Fibroblast of skin of left biceps (primary cell): ENCODE measurements at regions not wholly inside any gene's neighbourhood (a gene's known extent, or its start where the extent isn't known, plus 50 kb on each side); places are given as distances from the start of the nearest gene placed in this dataset.
"Not testable (repeated sequence)": the region's sequence is repeated elsewhere in the genome, so short reads cannot be mapped to it uniquely, and the experiment has no call there.

Experiments
- DNase-seq, 2 experiments: peaks; one replicate each; pipeline ENCODE4 v3.0.0-alpha.2; 2013; ENCODE audit warnings: low read depth in 2 of 2

DNA sequence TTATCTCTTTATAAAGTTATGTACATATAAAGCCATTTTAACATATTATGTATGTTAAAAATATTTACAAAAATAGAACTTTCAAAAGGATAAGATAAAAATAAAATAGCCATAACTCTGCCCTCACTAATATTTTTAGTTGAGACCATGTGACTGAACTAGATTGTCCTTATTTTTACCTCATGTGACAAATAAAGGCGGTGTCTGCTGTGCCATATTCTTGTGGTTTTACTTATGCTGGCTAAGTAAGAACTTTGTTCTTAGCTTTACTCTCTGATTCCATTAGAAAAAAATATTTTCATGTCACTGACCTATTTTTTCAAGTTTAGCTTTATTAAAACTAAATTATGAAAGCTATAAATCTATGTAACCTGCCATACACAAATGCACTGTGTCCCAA, 135.6 kb upstream of the TSC22D1 start:
- DNase-seq: no peak

DNA sequence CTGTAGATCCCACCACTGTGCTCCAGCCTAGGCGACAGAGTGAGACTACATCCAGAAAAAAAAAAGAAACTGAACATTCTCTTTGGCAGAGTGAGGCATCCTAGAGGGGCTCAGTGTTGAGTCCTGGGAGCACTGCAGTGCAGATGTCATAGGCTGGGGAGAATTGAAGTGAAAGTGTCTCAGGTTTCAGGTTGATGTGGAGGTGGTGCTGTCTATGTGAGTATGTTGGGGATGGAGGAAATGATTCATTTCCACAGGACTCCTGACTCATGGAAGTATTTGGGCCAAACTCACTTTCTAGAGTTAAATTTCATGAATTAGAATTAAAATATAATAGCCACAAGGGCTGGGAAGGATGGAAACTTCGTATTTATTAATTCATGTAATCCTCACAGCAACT, 134.4 kb upstream of the TSC22D1 start:
- peak; percentile 82 to 86 for DNase-seq

DNA sequence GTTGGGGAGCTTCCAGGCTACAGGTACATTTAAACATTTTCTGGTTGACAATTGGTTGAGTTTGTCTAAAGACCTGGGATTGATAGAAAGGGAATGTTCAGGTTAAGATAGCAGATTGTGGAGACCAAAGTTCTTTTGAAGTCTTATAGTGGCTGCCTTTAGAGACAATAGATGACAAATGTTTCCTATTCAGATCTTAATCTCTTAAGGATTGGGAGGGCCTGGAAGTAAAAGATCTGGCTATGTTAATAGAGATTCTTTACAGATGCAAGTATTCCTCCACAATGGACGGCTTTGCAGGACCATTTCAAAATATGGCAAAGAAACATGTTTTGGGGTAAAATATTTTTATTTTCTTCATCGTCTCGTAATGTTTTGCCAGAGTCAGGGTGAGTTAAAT, 128.7 kb upstream of the TSC22D1 start:
- not testable (repeated sequence) for DNase-seq

- no peak for DNase-seq
Measured at GRCh38 chr13:44703371-44703770, 127.2 kb upstream of the TSC22D1 start.

DNA sequence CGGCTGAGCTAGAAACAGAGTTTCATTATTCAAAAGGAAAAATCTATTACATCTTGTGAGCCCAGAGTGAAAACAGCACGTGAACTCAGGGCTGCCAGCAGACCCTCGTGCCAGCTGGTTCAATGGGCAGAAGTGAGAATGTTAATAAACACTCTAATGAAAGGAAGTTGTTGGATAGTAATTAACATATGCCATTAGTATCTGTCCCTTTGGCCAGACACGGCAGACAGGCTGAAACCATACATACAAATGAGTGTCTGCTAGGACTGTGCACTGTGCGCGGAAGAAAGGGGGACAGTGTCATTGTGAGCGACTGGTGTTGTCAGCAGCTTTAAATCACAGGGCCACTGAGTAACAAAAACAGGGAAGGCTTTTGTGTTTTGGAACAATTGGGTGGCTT, 121.9 kb upstream of the TSC22D1 start:
- no peak for DNase-seq

GRCh38 chr13:44697058-44697457, 120.9 kb upstream of the TSC22D1 start:
- no peak for DNase-seq

GRCh38 chr13:44695520-44695919, 119.4 kb upstream of the TSC22D1 start:
- DNase-seq: no peak

- DNase-seq: no peak
Measured at GRCh38 chr13:44694842-44695241, 118.7 kb upstream of the TSC22D1 start.

DNA sequence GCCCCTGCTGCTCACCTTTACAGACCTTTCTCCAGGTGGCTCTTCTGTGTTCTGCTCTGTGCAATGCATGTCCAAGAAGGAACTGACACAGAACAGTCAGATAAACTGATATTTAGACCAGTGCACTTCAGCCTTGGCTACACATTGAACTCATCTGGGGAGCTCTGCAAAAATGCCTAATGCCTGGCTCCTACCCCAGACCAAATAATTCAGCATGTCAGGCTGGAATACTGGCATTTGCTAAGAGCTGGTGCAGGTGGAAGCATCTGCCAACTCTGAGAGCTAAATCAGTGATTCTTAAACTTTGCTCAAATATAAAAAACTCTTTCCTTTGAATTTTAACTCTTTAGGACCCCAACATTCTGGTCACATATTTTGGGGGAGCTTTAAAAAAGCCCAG, 118.2 kb upstream of the TSC22D1 start:
- DNase-seq: no peak

DNA sequence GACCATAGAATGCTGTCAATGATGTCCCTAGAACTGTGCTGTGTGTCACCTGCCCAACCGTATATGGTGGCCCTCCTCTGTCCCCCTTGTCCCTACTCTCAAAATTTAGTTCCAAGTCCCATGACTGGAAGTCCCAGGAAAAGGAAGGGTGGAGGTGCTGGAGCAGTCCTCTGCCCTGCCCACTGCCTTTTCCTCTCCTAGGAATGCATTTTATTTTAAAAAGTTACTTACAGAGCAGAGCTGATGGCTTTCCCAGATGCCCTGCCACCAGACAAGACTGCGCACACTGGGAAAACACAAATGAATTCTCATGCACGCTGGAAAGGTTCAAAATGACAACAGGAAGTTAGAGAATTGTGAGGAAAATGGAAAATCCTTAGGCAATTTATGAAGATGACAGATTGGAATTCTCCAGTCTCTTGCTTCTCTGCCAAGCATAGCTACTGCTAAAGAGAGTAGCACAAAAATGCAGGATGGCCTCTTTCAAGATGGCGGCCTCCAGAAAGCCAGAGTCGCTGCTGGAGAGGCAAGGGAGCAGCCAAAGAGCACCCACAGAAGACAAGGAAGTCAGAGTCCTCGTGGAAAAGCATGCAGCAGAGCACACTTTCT, 117.1 kb upstream of the TSC22D1 start:
- no peak for DNase-seq

- no peak for DNase-seq
Measured at GRCh38 chr13:44692173-44692713, 116.1 kb upstream of the TSC22D1 start.

DNA sequence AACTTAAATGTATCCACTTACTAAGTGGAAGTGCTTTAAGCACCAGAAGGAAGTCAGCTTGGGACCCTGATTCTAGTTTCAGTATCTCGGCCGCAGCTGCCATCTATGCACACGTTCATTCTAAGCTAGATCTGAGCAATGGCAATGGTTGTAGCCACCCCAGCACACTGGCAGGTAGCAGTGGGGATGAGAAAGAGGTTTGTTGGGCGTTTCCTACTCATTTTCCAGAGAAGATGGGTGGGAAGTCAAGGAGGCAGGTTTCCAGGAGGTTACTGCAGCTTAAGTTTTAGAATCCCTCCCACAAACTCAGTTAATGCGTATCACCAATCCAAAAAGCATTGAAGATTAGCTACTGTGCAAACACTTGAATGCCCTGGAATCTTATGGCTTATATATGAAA, 114.2 kb upstream of the TSC22D1 start:
- no peak for DNase-seq

DNA sequence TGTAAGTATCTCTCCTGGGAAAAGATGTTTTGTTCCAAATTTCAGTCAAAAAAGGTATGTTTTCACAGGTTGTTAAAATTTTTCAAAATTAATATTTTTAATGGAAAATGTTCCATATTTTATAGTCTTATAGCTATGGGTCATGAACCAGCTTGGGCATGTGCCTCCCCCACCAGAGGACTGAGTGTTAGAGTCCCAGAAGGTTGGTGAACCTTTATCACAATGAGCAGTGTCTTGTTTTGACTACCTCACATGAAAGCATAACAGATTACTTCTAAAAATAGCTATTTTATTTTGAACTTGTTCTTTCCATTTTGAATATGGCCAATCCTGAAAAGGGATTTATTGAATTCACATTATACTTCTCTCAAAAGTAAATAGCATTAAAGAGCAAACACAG, 112.5 kb upstream of the TSC22D1 start:
- no peak for DNase-seq

- no peak for DNase-seq
Measured at GRCh38 chr13:44686531-44686934, 110.4 kb upstream of the TSC22D1 start.

GRCh38 chr13:44685641-44686040, 109.5 kb upstream of the TSC22D1 start:
- DNase-seq: no peak

DNA sequence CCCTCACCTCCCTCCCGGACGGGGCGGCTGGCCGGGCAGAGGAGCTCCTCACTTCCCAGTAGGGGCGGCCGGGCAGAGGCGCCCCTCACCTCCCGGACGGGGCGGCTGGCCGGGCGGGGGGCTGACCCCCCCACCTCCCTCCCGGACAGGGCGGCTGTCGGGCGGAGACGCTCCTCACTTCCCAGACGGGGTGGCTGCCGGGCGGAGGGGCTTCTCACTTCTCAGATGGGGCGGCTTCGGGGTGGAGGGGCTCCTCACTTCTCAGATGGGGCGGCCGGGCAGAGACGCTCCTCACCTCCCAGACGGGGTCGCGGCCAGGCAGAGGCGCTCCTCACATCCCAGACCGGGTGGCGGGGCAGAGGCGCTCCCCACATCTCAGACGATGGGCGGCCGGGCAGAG, 106.3 kb upstream of the TSC22D1 start:
- DNase-seq: not testable (repeated sequence)

- DNase-seq: no peak
Measured at GRCh38 chr13:44680746-44681355, 104.7 kb upstream of the TSC22D1 start.

- no peak for DNase-seq
Measured at GRCh38 chr13:44679597-44679996, 103.5 kb upstream of the TSC22D1 start.

DNA sequence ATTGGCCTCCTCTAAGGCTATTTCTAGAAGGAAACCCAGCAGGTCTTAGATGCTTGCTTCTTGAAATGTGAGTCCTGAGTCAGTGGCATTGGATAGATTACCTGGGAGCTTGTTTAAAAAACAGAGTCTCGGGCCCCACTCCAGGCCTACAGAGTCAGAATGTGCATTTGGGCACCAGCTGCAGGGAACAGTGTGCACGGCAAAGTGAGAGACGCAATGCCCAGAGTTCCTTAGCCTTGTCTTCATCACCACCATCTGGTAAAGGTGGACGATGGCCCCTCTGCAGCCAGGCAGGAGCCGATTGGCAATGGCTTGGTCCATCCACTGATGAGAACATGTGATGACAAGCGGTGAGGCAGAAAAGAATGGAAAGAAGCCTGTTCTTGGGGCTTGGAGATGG, 102.1 kb upstream of the TSC22D1 start:
- no peak for DNase-seq

DNA sequence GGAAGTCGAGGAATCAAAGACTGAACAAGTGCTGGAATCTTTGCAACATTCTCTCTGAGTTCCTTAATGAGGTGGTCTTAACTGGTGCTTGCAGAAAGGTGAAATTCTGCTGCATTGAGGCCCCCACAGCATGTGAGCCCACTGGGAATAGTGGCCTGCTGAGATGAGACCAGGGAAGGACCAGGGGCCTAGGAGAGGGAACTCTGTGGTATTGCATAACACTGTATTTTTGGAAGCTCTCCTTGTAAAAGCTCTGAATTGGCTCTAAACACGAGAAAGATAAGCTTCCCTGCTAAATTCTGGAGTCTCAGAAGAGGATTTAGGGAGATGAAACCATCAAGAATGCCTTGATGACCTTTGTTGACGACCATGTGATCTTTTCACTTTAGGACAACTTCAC, 100.4 kb upstream of the TSC22D1 start:
- no peak for DNase-seq

GRCh38 chr13:44669534-44669933, 93.4 kb upstream of the TSC22D1 start:
- no peak for DNase-seq

DNA sequence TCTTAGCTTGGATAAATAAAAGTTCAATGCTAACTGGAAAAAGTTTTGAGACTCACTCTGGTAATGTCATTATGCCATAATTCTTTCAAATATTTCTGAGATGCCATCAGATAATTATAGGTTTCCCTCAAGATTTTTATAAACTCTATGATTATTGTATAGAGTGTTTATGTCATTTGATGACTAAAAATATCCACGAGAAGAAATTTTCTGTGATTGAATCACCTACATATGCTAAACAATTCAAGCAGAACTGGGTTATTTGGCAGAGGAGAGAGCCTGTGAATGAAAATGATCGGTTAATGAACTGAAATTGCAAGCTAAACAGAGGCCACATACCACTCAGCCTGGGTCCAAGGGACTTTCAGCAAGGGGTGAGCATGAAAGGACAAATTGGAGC, 92.6 kb upstream of the TSC22D1 start:
- DNase-seq: peak; percentile 61 to 67

DNA sequence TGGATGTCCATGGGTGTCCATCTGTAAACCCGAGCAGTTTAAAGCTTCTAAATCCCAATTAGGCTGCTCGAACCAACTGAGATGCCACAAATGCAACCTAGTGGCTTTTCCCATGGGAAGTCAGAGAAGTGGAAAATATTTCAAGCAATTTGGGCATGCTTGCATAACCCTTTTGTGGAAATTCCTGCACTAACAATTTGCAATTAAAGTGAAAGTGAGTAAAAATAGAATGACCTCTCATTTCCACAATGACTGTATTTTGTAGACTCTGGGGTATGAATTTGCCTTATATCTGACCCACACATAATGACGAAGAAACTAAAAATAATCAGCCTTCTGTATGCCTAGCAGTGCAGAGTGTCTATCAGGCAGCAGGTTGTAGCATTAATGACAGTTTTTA, 91.8 kb upstream of the TSC22D1 start:
- DNase-seq: peak in 1 of 2 experiments; percentile 33

- DNase-seq: peak; percentile 44 to 49
Measured at GRCh38 chr13:44666538-44666937, 90.4 kb upstream of the TSC22D1 start.
